ENCODE measurements at regions not wholly inside any gene's neighbourhood (a gene's known extent, or its start where the extent isn't known, plus 50 kb on each side); places are given as distances from the start of the nearest gene placed in this dataset.

- TF ChIP-seq CTCF (IDR thresholded peaks at IDR 0.05; ENCODE audit: unreplicated experiment) = no peak
- H3K4me3 Mint-ChIP-seq = no peak overlapping the region
- no peak for DNase-seq (ENCODE audit: low spot score in 2 of 2, unreplicated experiment in 2 of 2)
- no peaks in the 10 kb centered on the region for H3K27me3 Mint-ChIP-seq (ENCODE audit: low read depth)
- peaks cover 6% of the 10 kb centered on the region for H3K9me3 Mint-ChIP-seq
- no peaks in the 10 kb centered on the region for H3K36me3 Mint-ChIP-seq
- no peaks in the 10 kb centered on the region for H3K4me1 Mint-ChIP-seq
- H3K27ac Mint-ChIP-seq = no peak overlapping the region
Observed at GRCh38 chr12:4099276-4099675, 174.3 kb upstream of the CCND2 start.

GRCh38 chr12:4091016-4091743 lies 182.4 kb upstream of the CCND2 start:
- no peaks in the 10 kb centered on the region for H3K36me3 Mint-ChIP-seq
- TF ChIP-seq CTCF (IDR thresholded peaks at IDR 0.05; ENCODE audit: unreplicated experiment) = no peak
- H3K4me3 Mint-ChIP-seq = no peak overlapping the region
- no peak for DNase-seq (ENCODE audit: low spot score in 2 of 2, unreplicated experiment in 2 of 2)
- peaks cover 33% of the 10 kb centered on the region for H3K4me1 Mint-ChIP-seq
- no peaks in the 10 kb centered on the region for H3K27me3 Mint-ChIP-seq (ENCODE audit: low read depth)
- H3K9me3 Mint-ChIP-seq = no peaks in the 10 kb centered on the region
- H3K27ac Mint-ChIP-seq = peak overlapping the region; percentile 80

- Mint-ChIP-seq H3K4me1 (peaks cover 39% of the 10 kb centered on the region), H3K27ac (peak overlapping the region; percentile 71), H3K9me3 (no peaks in the 10 kb centered on the region), H3K4me3 (no peak overlapping the region), H3K27me3 (ENCODE audit: low read depth) (no peaks in the 10 kb centered on the region), H3K36me3 (no peaks in the 10 kb centered on the region)
- TF ChIP-seq CTCF (IDR thresholded peaks at IDR 0.05; ENCODE audit: unreplicated experiment) = no peak
- no peak for DNase-seq (ENCODE audit: low spot score in 2 of 2, unreplicated experiment in 2 of 2)
Observed at GRCh38 chr12:4089956-4090355, 183.6 kb upstream of the CCND2 start.

- TF ChIP-seq CTCF (IDR thresholded peaks at IDR 0.05; ENCODE audit: unreplicated experiment) = no peak
- DNase-seq (ENCODE audit: low spot score in 2 of 2, unreplicated experiment in 2 of 2) = no peak
- Mint-ChIP-seq H3K36me3 (no peaks in the 10 kb centered on the region), H3K9me3 (no peaks in the 10 kb centered on the region), H3K27me3 (ENCODE audit: low read depth) (no peaks in the 10 kb centered on the region), H3K4me3 (no peak overlapping the region), H3K27ac (peak overlapping the region; percentile 94), H3K4me1 (peaks cover 45% of the 10 kb centered on the region)
Observed at GRCh38 chr12:4089121-4089606, 184.4 kb upstream of the CCND2 start.

- H3K27me3 Mint-ChIP-seq (ENCODE audit: low read depth) = no peaks in the 10 kb centered on the region
- no peaks in the 10 kb centered on the region for H3K36me3 Mint-ChIP-seq
Observed at GRCh38 chr12:4088451-4088850, 185.1 kb upstream of the CCND2 start.

More at GRCh38 chr12:4088451-4088850, 185.1 kb upstream of the CCND2 start:
- Mint-ChIP-seq H3K4me1 (peaks cover 50% of the 10 kb centered on the region), H3K27ac (peak overlapping the region; percentile 94), H3K9me3 (no peaks in the 10 kb centered on the region), H3K4me3 (no peak overlapping the region)
- TF ChIP-seq CTCF (IDR thresholded peaks at IDR 0.05; ENCODE audit: unreplicated experiment) = no peak
- no peak for DNase-seq (ENCODE audit: low spot score in 2 of 2, unreplicated experiment in 2 of 2)

Data from mesothelial cell of epicardium (in vitro differentiated cells).